ENCODE measurements at regions not wholly inside any gene's neighbourhood (a gene's known extent, or its start where the extent isn't known, plus 50 kb on each side); places are given as distances from the start of the nearest gene placed in this dataset.

DNA sequence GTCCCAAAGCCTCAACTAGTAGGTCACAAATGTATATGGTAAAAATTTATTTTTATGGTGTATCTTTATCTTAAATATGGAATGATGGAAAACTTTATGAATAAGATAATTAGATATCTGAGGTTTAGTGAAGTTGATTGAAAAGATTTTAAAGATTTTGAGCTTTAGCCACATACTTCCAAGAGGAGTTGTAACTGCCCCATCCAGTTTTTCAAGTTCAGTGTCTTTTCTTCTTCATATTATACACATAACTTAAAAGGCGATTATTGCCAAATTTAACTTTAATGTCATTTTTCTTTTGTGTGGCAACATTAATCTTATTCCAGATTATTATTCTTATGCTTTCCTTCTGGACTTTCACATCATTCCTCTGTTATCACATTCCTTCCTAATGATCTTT, 266.4 kb downstream of the TINAG start:
- H3K9ac ChIP-seq (ENCODE audit: insufficient read depth in 1 of 2, low read depth in 2 of 2, low read length in 2 of 2), result no peak overlapping the region
- no peak overlapping the region for H2AFZ ChIP-seq (ENCODE audit: low read depth, low read length)
- DNase-seq (ENCODE audit: extremely low read depth in 1 of 4, low spot score in 3 of 4), result no peak
- ATAC-seq, result no peak
- H3K27ac ChIP-seq (ENCODE audit: extremely low read depth, low read depth, low read length), result no peak overlapping the region
- H4K20me1 ChIP-seq (replicated peaks; ENCODE audit: control insufficient read depth, insufficient read depth, low read length), result no peaks in the 10 kb centered on the region
- CTCF ChIA-PET (ENCODE audit: low intra/inter-chr PET ratio), result no interaction called here
- WGBS (ENCODE audit: insufficient coverage, low coverage, missing lambda C conversion rate), result 0% methylated on average over 1 of the region's 1 CpG
- intact Hi-C loops (cut with micrococcal nuclease), result no loop called here
- TF ChIP-seq, protein P1, sequence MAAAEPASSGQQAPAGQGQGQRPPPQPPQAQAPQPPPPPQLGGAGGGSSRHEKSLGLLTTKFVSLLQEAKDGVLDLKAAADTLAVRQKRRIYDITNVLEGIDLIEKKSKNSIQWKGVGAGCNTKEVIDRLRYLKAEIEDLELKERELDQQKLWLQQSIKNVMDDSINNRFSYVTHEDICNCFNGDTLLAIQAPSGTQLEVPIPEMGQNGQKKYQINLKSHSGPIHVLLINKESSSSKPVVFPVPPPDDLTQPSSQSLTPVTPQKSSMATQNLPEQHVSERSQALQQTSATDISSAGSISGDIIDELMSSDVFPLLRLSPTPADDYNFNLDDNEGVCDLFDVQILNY (CRISPR knock-in tag; IDR thresholded peaks at IDR 0.05), result no peak
- TF ChIP-seq TCF7L2 (IDR thresholded peaks at IDR 0.05; ENCODE audit: low read depth, low read length), result no peak
- no peak for TF ChIP-seq MAFK (IDR thresholded peaks at IDR 0.05; ENCODE audit: low read length)
- TF ChIP-seq ILK (tag; IDR thresholded peaks at IDR 0.05; ENCODE audit: borderline replicate concordance, low read depth), result no peak
- no peak for TF ChIP-seq TBL1XR1 (IDR thresholded peaks at IDR 0.05; ENCODE audit: low read length in 2 of 2)
- TF ChIP-seq ZNF699 (CRISPR knock-in tag; IDR thresholded peaks at IDR 0.05; ENCODE audit: insufficient replicate concordance), result no peak
- TF ChIP-seq KAT7 (CRISPR knock-in tag; IDR thresholded peaks at IDR 0.05; ENCODE audit: borderline replicate concordance), result no peak
- no peak for TF ChIP-seq KLF13 (tag; IDR thresholded peaks at IDR 0.05; ENCODE audit: borderline replicate concordance, low read depth)
- no peak for TF ChIP-seq ZNF551 (CRISPR knock-in tag; IDR thresholded peaks at IDR 0.05)
- TF ChIP-seq, protein P2, sequence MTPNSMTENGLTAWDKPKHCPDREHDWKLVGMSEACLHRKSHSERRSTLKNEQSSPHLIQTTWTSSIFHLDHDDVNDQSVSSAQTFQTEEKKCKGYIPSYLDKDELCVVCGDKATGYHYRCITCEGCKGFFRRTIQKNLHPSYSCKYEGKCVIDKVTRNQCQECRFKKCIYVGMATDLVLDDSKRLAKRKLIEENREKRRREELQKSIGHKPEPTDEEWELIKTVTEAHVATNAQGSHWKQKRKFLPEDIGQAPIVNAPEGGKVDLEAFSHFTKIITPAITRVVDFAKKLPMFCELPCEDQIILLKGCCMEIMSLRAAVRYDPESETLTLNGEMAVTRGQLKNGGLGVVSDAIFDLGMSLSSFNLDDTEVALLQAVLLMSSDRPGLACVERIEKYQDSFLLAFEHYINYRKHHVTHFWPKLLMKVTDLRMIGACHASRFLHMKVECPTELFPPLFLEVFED (CRISPR knock-in tag; conservative IDR thresholded peaks at IDR 0.05), result no peak
- TF ChIP-seq, protein P3, sequence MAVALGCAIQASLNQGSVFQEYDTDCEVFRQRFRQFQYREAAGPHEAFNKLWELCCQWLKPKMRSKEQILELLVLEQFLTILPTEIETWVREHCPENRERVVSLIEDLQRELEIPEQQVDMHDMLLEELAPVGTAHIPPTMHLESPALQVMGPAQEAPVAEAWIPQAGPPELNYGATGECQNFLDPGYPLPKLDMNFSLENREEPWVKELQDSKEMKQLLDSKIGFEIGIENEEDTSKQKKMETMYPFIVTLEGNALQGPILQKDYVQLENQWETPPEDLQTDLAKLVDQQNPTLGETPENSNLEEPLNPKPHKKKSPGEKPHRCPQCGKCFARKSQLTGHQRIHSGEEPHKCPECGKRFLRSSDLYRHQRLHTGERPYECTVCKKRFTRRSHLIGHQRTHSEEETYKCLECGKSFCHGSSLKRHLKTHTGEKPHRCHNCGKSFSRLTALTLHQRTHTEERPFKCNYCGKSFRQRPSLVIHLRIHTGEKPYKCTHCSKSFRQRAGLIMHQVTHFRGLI (CRISPR knock-in tag; IDR thresholded peaks at IDR 0.05), result no peak
- TF ChIP-seq, protein P4, sequence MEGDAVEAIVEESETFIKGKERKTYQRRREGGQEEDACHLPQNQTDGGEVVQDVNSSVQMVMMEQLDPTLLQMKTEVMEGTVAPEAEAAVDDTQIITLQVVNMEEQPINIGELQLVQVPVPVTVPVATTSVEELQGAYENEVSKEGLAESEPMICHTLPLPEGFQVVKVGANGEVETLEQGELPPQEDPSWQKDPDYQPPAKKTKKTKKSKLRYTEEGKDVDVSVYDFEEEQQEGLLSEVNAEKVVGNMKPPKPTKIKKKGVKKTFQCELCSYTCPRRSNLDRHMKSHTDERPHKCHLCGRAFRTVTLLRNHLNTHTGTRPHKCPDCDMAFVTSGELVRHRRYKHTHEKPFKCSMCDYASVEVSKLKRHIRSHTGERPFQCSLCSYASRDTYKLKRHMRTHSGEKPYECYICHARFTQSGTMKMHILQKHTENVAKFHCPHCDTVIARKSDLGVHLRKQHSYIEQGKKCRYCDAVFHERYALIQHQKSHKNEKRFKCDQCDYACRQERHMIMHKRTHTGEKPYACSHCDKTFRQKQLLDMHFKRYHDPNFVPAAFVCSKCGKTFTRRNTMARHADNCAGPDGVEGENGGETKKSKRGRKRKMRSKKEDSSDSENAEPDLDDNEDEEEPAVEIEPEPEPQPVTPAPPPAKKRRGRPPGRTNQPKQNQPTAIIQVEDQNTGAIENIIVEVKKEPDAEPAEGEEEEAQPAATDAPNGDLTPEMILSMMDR (IDR thresholded peaks at IDR 0.05 in 2 of 3, conservative IDR thresholded peaks at IDR 0.05 in 1 of 3; ENCODE audit: insufficient read depth in 2 of 3, low read depth in 1 of 3, low read length in 3 of 3), result no peak
- TF ChIP-seq IRF2 (CRISPR knock-in tag; IDR thresholded peaks at IDR 0.05), result no peak
- TF ChIP-seq IFI16 (CRISPR knock-in tag; IDR thresholded peaks at IDR 0.05), result no peak
- no peak for TF ChIP-seq SAFB (IDR thresholded peaks at IDR 0.05; ENCODE audit: borderline replicate concordance, low read depth, low read length)
- H3K9me1 ChIP-seq (ENCODE audit: control insufficient read depth, insufficient read depth, low read length), result no peaks in the 10 kb centered on the region
- H3K4me3 ChIP-seq, result no peak overlapping the region
- no peaks in the 10 kb centered on the region for H3K79me2 ChIP-seq (ENCODE audit: control insufficient read depth, insufficient read depth, low read length)
- BruUV-seq (replicated peaks), result no TSS peak
- no peaks in the 10 kb centered on the region for H3K27me3 ChIP-seq (ENCODE audit: control insufficient read depth in 2 of 2, insufficient read depth in 2 of 2, low read length in 2 of 2)
- in situ Hi-C loops (cut with MboI), result no loop called here
- POLR2A ChIA-PET, result no interaction called here
- H3K4me2 ChIP-seq (ENCODE audit: insufficient read depth, low read length), result no peak overlapping the region
- no peak for FAIRE-seq
- H3K36me3 ChIP-seq (ENCODE audit: control insufficient read depth, insufficient read depth, low read length), result no peaks in the 10 kb centered on the region
- no peaks in the 10 kb centered on the region for H3K9me3 ChIP-seq (replicated peaks; ENCODE audit: control insufficient read depth, insufficient read depth, low read depth, low read length)
- no peaks in the 10 kb centered on the region for H3K4me1 ChIP-seq (replicated peaks in 1 of 2; ENCODE audit: control insufficient read depth in 2 of 2, insufficient read depth in 2 of 2, low read length in 2 of 2)
